ENCODE measurements at regions not wholly inside any gene's neighbourhood (a gene's known extent, or its start where the extent isn't known, plus 50 kb on each side); places are given as distances from the start of the nearest gene placed in this dataset.

- intact Hi-C loops (cut with DNase I): no loop called here
Observed at GRCh38 chr7:118478931-118479330, 254.4 kb downstream of the ANKRD7 start.

GRCh38 chr7:118492466-118492865 lies 268.0 kb downstream of the ANKRD7 start:
- DNase-seq (no peak), ATAC-seq (ENCODE audit: low FRiP score) (no peak)
- H3K4me1 ChIP-seq (ENCODE audit: control insufficient read depth in 1 of 2, insufficient read depth in 2 of 2, low read length in 2 of 2): no peaks in the 10 kb centered on the region
- no peak overlapping the region for H3K27ac ChIP-seq (ENCODE audit: low read depth in 1 of 2, low read length in 2 of 2)
- intact Hi-C loops (cut with DNase I): no loop called here
- no peaks in the 10 kb centered on the region for H3K36me3 ChIP-seq (ENCODE audit: control insufficient read depth in 1 of 2, insufficient read depth in 2 of 2, low read length in 1 of 2)
- no peaks in the 10 kb centered on the region for H3K27me3 ChIP-seq (ENCODE audit: control insufficient read depth in 1 of 2, insufficient read depth in 2 of 2, low read length in 1 of 2)
- H3K9me3 ChIP-seq (ENCODE audit: control insufficient read depth, low read length): no peaks in the 10 kb centered on the region
- no peak overlapping the region for H3K4me3 ChIP-seq (ENCODE audit: low read length in 2 of 2)
- whole genome bisulfite sequencing, 2 donors: 12 to 20% methylated on average over 5 of the region's 5 CpGs

More at GRCh38 chr7:118478931-118479330, 254.4 kb downstream of the ANKRD7 start:
- Histone ChIP-seq H3K9me3 (ENCODE audit: control insufficient read depth, low read length) (no peaks in the 10 kb centered on the region), H3K27me3 (ENCODE audit: control insufficient read depth in 1 of 2, insufficient read depth in 2 of 2, low read length in 1 of 2) (no peaks in the 10 kb centered on the region), H3K4me1 (ENCODE audit: control insufficient read depth in 1 of 2, insufficient read depth in 2 of 2, low read length in 2 of 2) (no peaks in the 10 kb centered on the region), H3K4me3 (ENCODE audit: low read length in 2 of 2) (no peak overlapping the region), H3K27ac (ENCODE audit: low read depth in 1 of 2, low read length in 2 of 2) (no peak overlapping the region), H3K36me3 (ENCODE audit: control insufficient read depth in 1 of 2, insufficient read depth in 2 of 2, low read length in 1 of 2) (no peaks in the 10 kb centered on the region)
- ATAC-seq (ENCODE audit: low FRiP score) (no peak), DNase-seq (no peak)
- 19 to 31% methylated on average over 2 of the region's 2 CpGs for WGBS, 2 donors

GRCh38 chr7:118496138-118496644 lies 271.7 kb downstream of the ANKRD7 start:
- DNase-seq: no peak
- H3K27ac ChIP-seq (ENCODE audit: low read depth in 1 of 2, low read length in 2 of 2): no peak overlapping the region
- H3K4me1 ChIP-seq (ENCODE audit: control insufficient read depth in 1 of 2, insufficient read depth in 2 of 2, low read length in 2 of 2): no peaks in the 10 kb centered on the region
- H3K36me3 ChIP-seq (ENCODE audit: control insufficient read depth in 1 of 2, insufficient read depth in 2 of 2, low read length in 1 of 2): no peaks in the 10 kb centered on the region
- H3K9me3 ChIP-seq (ENCODE audit: control insufficient read depth, low read length): no peaks in the 10 kb centered on the region
- no peaks in the 10 kb centered on the region for H3K27me3 ChIP-seq (ENCODE audit: control insufficient read depth in 1 of 2, insufficient read depth in 2 of 2, low read length in 1 of 2)
- no peak overlapping the region for H3K4me3 ChIP-seq (ENCODE audit: low read length in 2 of 2)
- intact Hi-C loops (cut with DNase I): no loop called here
- no peak for ATAC-seq (ENCODE audit: low FRiP score)

GRCh38 chr7:118502235-118502634 lies 277.7 kb downstream of the ANKRD7 start:
- WGBS, 2 donors: 65 to 69% methylated on average over 3 of the region's 3 CpGs
- intact Hi-C loops (cut with DNase I): no loop called here
- H3K4me1 ChIP-seq (ENCODE audit: control insufficient read depth in 1 of 2, insufficient read depth in 2 of 2, low read length in 2 of 2): no peaks in the 10 kb centered on the region
- no peak overlapping the region for H3K4me3 ChIP-seq (ENCODE audit: low read length in 2 of 2)
- H3K27ac ChIP-seq (ENCODE audit: low read depth in 1 of 2, low read length in 2 of 2): no peak overlapping the region
- H3K9me3 ChIP-seq (ENCODE audit: control insufficient read depth, low read length): no peaks in the 10 kb centered on the region
- DNase-seq (no peak), ATAC-seq (ENCODE audit: low FRiP score) (no peak)
- no peaks in the 10 kb centered on the region for H3K36me3 ChIP-seq (ENCODE audit: control insufficient read depth in 1 of 2, insufficient read depth in 2 of 2, low read length in 1 of 2)
- H3K27me3 ChIP-seq (ENCODE audit: control insufficient read depth in 1 of 2, insufficient read depth in 2 of 2, low read length in 1 of 2): no peaks in the 10 kb centered on the region

GRCh38 chr7:118511146-118511545 lies 286.6 kb downstream of the ANKRD7 start:
- H3K9me3 ChIP-seq (ENCODE audit: control insufficient read depth, low read length): no peaks in the 10 kb centered on the region
- intact Hi-C loops (cut with DNase I): no loop called here
- H3K36me3 ChIP-seq (ENCODE audit: control insufficient read depth in 1 of 2, insufficient read depth in 2 of 2, low read length in 1 of 2): no peaks in the 10 kb centered on the region
- 72 to 75% methylated on average over 2 of the region's 2 CpGs for WGBS, 2 donors
- ATAC-seq (ENCODE audit: low FRiP score) (no peak), DNase-seq (no peak)
- no peaks in the 10 kb centered on the region for H3K4me1 ChIP-seq (ENCODE audit: control insufficient read depth in 1 of 2, insufficient read depth in 2 of 2, low read length in 2 of 2)
- no peak overlapping the region for H3K27ac ChIP-seq (ENCODE audit: low read depth in 1 of 2, low read length in 2 of 2)
- H3K4me3 ChIP-seq (ENCODE audit: low read length in 2 of 2): no peak overlapping the region
- H3K27me3 ChIP-seq (ENCODE audit: control insufficient read depth in 1 of 2, insufficient read depth in 2 of 2, low read length in 1 of 2): no peaks in the 10 kb centered on the region

GRCh38 chr7:118517275-118517674 lies 292.8 kb downstream of the ANKRD7 start:
- no peak for DNase-seq
- no peaks in the 10 kb centered on the region for H3K4me1 ChIP-seq (ENCODE audit: control insufficient read depth in 1 of 2, insufficient read depth in 2 of 2, low read length in 2 of 2)
- H3K36me3 ChIP-seq (ENCODE audit: control insufficient read depth in 1 of 2, insufficient read depth in 2 of 2, low read length in 1 of 2): no peaks in the 10 kb centered on the region
- H3K9me3 ChIP-seq (ENCODE audit: control insufficient read depth, low read length): no peaks in the 10 kb centered on the region
- no peaks in the 10 kb centered on the region for H3K27me3 ChIP-seq (ENCODE audit: control insufficient read depth in 1 of 2, insufficient read depth in 2 of 2, low read length in 1 of 2)
- 0 to 38% methylated on average over 1 of the region's 1 CpG for WGBS, 2 donors
- no peak overlapping the region for H3K4me3 ChIP-seq (ENCODE audit: low read length in 2 of 2)
- H3K27ac ChIP-seq (ENCODE audit: low read depth in 1 of 2, low read length in 2 of 2): no peak overlapping the region
- intact Hi-C loops (cut with DNase I): no loop called here
- no peak for ATAC-seq (ENCODE audit: low FRiP score)

- Histone ChIP-seq H3K36me3 (ENCODE audit: control insufficient read depth in 1 of 2, insufficient read depth in 2 of 2, low read length in 1 of 2) (no peaks in the 10 kb centered on the region), H3K27me3 (ENCODE audit: control insufficient read depth in 1 of 2, insufficient read depth in 2 of 2, low read length in 1 of 2) (no peaks in the 10 kb centered on the region), H3K27ac (ENCODE audit: low read depth in 1 of 2, low read length in 2 of 2) (no peak overlapping the region), H3K9me3 (ENCODE audit: control insufficient read depth, low read length) (no peaks in the 10 kb centered on the region), H3K4me1 (ENCODE audit: control insufficient read depth in 1 of 2, insufficient read depth in 2 of 2, low read length in 2 of 2) (no peaks in the 10 kb centered on the region), H3K4me3 (ENCODE audit: low read length in 2 of 2) (no peak overlapping the region)
- DNase-seq (no peak), ATAC-seq (ENCODE audit: low FRiP score) (no peak)
- intact Hi-C loops (cut with DNase I): no loop called here
Observed at GRCh38 chr7:118525020-118525419, 300.5 kb downstream of the ANKRD7 start.

- no peaks in the 10 kb centered on the region for H3K9me3 ChIP-seq (ENCODE audit: control insufficient read depth, low read length)
- H3K4me3 ChIP-seq (ENCODE audit: low read length in 2 of 2): no peak overlapping the region
- no peak overlapping the region for H3K27ac ChIP-seq (ENCODE audit: low read depth in 1 of 2, low read length in 2 of 2)
- no peaks in the 10 kb centered on the region for H3K36me3 ChIP-seq (ENCODE audit: control insufficient read depth in 1 of 2, insufficient read depth in 2 of 2, low read length in 1 of 2)
- DNase-seq (no peak), ATAC-seq (ENCODE audit: low FRiP score) (no peak)
- intact Hi-C loops (cut with DNase I): no loop called here
- no peaks in the 10 kb centered on the region for H3K27me3 ChIP-seq (ENCODE audit: control insufficient read depth in 1 of 2, insufficient read depth in 2 of 2, low read length in 1 of 2)
- H3K4me1 ChIP-seq (ENCODE audit: control insufficient read depth in 1 of 2, insufficient read depth in 2 of 2, low read length in 2 of 2): no peaks in the 10 kb centered on the region
Observed at GRCh38 chr7:118531566-118531965, 307.1 kb downstream of the ANKRD7 start.

- DNase-seq (no peak), ATAC-seq (ENCODE audit: low FRiP score) (no peak)
- 82 to 89% methylated on average over 1 of the region's 1 CpG for WGBS, 2 donors
- intact Hi-C loops (cut with DNase I): no loop called here
- no peak overlapping the region for H3K27ac ChIP-seq (ENCODE audit: low read depth in 1 of 2, low read length in 2 of 2)
- H3K27me3 ChIP-seq (ENCODE audit: control insufficient read depth in 1 of 2, insufficient read depth in 2 of 2, low read length in 1 of 2): no peaks in the 10 kb centered on the region
- no peaks in the 10 kb centered on the region for H3K4me1 ChIP-seq (ENCODE audit: control insufficient read depth in 1 of 2, insufficient read depth in 2 of 2, low read length in 2 of 2)
- H3K36me3 ChIP-seq (ENCODE audit: control insufficient read depth in 1 of 2, insufficient read depth in 2 of 2, low read length in 1 of 2): no peaks in the 10 kb centered on the region
- H3K9me3 ChIP-seq (ENCODE audit: control insufficient read depth, low read length): no peaks in the 10 kb centered on the region
- H3K4me3 ChIP-seq (ENCODE audit: low read length in 2 of 2): no peak overlapping the region
Observed at GRCh38 chr7:118559207-118559606, 334.7 kb downstream of the ANKRD7 start.

All from aorta (tissue), 5 donors.